GM12873 (cell line): ENCODE measurements at regions not wholly inside any gene's neighbourhood (a gene's known extent, or its start where the extent isn't known, plus 50 kb on each side); places are given as distances from the start of the nearest gene placed in this dataset.

Experiments
- TF ChIP-seq, protein P1 (sequence below): IDR thresholded peaks from 2 replicates; pipeline ENCODE4 v1.5.1; 2012; ENCODE audit warnings: low read depth, mild to moderate bottlenecking, moderate library complexity, low read length, control low read depth; ENCODE audit not compliant: insufficient read depth; ENCODE audit errors: missing control alignments

DNA sequence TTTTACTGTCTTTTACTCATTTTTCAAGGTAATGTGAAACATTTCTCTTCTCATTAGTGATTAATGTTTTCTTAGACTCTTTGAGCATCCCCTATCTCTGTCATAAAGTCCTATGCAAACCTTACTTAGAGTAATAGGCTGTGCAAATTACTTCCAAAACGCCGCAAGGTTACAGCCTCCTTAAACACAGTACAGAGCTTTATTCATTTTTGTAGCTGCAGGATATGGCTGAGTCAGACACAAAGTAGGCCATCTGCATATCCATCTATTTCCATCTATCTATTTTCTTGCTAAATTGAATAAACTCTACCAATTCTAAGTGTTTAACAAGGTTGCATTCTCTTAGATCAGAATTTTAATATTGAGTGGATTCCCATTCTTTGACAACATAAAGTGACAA lies 335.6 kb upstream of the SLC16A7 start:
- TF ChIP-seq, protein P1, sequence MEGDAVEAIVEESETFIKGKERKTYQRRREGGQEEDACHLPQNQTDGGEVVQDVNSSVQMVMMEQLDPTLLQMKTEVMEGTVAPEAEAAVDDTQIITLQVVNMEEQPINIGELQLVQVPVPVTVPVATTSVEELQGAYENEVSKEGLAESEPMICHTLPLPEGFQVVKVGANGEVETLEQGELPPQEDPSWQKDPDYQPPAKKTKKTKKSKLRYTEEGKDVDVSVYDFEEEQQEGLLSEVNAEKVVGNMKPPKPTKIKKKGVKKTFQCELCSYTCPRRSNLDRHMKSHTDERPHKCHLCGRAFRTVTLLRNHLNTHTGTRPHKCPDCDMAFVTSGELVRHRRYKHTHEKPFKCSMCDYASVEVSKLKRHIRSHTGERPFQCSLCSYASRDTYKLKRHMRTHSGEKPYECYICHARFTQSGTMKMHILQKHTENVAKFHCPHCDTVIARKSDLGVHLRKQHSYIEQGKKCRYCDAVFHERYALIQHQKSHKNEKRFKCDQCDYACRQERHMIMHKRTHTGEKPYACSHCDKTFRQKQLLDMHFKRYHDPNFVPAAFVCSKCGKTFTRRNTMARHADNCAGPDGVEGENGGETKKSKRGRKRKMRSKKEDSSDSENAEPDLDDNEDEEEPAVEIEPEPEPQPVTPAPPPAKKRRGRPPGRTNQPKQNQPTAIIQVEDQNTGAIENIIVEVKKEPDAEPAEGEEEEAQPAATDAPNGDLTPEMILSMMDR = no peak

GRCh38 chr12:59252731-59253130 lies 332.4 kb upstream of the LRIG3 start:
- TF ChIP-seq, protein P1 = no peak

- TF ChIP-seq, protein P1 = no peak
Measured at GRCh38 chr12:59250766-59251165, 330.5 kb upstream of the LRIG3 start.

DNA sequence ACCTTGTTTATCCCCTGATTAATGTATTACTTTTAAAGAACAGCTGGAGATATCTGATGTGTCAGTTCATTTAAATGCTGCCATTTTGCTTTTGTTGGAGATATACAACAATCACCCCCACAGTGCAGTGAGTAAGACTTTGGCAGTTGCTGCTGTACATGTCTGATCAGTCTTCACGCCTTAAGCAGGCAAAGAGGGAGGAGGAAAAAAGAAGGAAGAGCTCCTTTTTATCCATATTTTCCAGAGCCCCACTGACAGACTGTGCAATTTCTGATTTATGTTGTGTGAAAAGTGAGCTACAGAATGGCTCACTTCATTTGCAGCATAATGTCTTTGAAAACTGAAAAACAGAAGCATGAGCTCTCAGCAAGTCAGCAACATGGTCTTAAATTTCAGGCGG lies 319.7 kb upstream of the LRIG3 start:
- TF ChIP-seq, protein P1 = no peak

DNA sequence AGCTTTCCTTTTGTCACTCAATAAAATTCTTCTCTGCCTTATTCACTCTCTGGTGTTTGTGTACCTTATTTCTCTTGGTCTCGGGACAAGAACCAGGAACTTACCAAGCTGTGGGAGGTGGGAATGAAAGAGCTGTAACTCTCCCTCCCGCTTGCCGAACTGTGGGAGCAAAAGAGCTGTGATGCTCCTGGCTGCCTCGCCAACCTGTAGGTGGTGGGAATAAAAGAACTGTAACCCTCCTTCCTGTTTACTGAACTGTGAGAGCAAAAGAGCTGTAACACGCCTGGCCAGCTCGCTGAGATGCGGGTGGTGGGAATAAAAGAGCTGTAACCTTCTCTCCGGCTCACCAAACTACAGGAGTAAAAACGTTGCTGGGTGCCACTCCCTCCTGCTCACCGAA lies 314.1 kb upstream of the LRIG3 start:
- TF ChIP-seq, protein P1 = no peak

GRCh38 chr12:59230334-59230733 lies 310.0 kb upstream of the LRIG3 start:
- TF ChIP-seq, protein P1 = no peak

DNA sequence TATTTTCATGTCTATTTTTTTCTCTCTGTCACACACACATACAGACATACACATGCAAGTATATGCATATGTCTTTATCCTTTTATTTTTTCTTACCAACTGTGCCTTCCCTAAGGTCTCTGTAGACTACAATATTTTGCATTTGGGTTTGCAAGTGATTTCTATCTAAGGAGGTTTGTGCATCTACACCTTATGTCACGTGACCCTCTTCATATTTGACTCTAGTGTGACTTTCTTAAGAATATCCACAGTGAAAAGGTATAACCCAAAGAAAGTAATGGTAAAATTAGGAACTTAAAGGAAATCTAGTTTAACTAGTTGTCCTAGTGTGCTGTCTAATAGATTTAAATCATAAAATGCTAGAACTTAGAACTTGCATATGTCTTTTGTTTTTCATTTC lies 298.8 kb upstream of the LRIG3 start:
- TF ChIP-seq, protein P1 = no peak

DNA sequence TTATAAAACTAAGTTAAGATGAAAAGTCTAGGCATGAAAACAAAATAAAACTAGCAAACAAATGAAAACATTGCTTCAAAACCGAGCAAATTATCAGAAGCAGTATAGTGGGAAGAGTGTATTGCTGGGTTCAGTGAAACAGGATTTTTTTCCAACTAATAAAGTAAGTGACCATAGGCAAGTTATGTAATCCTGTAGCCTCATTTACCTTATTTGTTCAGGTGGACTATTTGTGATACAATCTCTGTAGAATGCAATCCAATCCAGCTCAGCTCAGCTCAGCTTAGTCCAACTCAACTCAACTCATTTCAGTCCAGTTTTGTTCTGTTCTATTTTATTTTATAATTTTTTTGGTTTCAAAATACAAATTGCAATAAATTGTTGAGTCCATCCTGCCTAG lies 276.7 kb upstream of the LRIG3 start:
- TF ChIP-seq, protein P1 = no peak
